Endothelial cell of umbilical vein (primary cell): ENCODE measurements at regions not wholly inside any gene's neighbourhood (a gene's known extent, or its start where the extent isn't known, plus 50 kb on each side); places are given as distances from the start of the nearest gene placed in this dataset.

ENCODE experiments used
- BruUV-seq: library from RNA; stranded (reverse); fragments of 400-500 nt; replicated peaks from 2 replicates; lab custom pipeline; 2021; lab: Mats Ljungman, UMichigan
- CTCF ChIA-PET: fragments of 300-600, 350-600 bp; sonication (Branson Sonifier 250); formaldehyde crosslinking; loops from one replicate; lab custom pipeline; 2021; ENCODE audit warnings: antibody characterized with exemption, inconsistent platforms; lab: Charles Lee
- POLR2A ChIA-PET: fragments of 300-600, 350-600 bp; sonication (Branson Sonifier 250); formaldehyde crosslinking; loops from one replicate; lab custom pipeline; 2021; ENCODE audit warnings: antibody characterized with exemption, inconsistent platforms; lab: Charles Lee
- DNase-seq: peaks from one replicate; pipeline ENCODE4 v3.0.0-alpha.2; 2011; ENCODE audit warnings: low read depth, low spot score
- FAIRE-seq: peaks from 2 replicates; lab custom pipeline; 2011; peaks lifted over from hg19 to GRCh38; lab: Jason Lieb, UNC
- H2AFZ ChIP-seq: 2 replicates; pipeline ENCODE4 v1.6.0; 2012; ENCODE audit warnings: low read depth, low read length, control low read depth, inconsistent platforms
- H3K27ac ChIP-seq: 2 replicates; pipeline ENCODE4 v1.5.1; 2011; ENCODE audit warnings: low read depth, mild to moderate bottlenecking, control low read depth, low read length, moderate library complexity; ENCODE audit not compliant: insufficient read depth
- H3K27me3 ChIP-seq, 2 experiments: 2 replicates each; pipeline versions ENCODE4 v1.6.0 to v1.6.1; 2011; ENCODE audit warnings: low read length in 2 of 2, mixed read lengths in 1 of 2; ENCODE audit not compliant: control insufficient read depth in 2 of 2, insufficient read depth in 2 of 2
- H3K36me3 ChIP-seq, 2 experiments: 2 replicates in 1 of 2; 3 replicates in 1 of 2; pipeline ENCODE4 v1.5.1; 2011; ENCODE audit warnings: low read length in 2 of 2, mild to moderate bottlenecking in 1 of 2, moderate library complexity in 1 of 2; ENCODE audit not compliant: control insufficient read depth in 2 of 2, insufficient read depth in 2 of 2; ENCODE audit errors: extremely low read depth in 1 of 2
- H3K4me1 ChIP-seq: 3 replicates; pipeline ENCODE4 v1.5.1; 2011; ENCODE audit warnings: mild to moderate bottlenecking, low read length; ENCODE audit not compliant: control insufficient read depth, insufficient read depth; ENCODE audit errors: extremely low read depth
- H3K4me2 ChIP-seq: 2 replicates; pipeline ENCODE4 v1.6.1; 2011; ENCODE audit warnings: low read length, control low read depth, mixed read lengths; ENCODE audit not compliant: insufficient read depth
- H3K4me3 ChIP-seq, 3 experiments: fragments of 200-600 bp in 1 of 3; sonication (generic), shearing (Covaris generic) in 1 of 3; replicated peaks in 1 of 3; 2 replicates each; pipeline ENCODE4 v1.5.1; 2011 to 2016; ENCODE audit warnings: control low read depth in 3 of 3, low read length in 3 of 3, mild to moderate bottlenecking in 2 of 3, inconsistent platforms in 1 of 3, low read depth in 1 of 3, moderate library complexity in 1 of 3; ENCODE audit not compliant: insufficient read depth in 1 of 3
- H3K79me2 ChIP-seq: 2 replicates; pipeline ENCODE4 v1.6.0; 2012; ENCODE audit warnings: low read length, inconsistent platforms; ENCODE audit not compliant: control insufficient read depth, insufficient read depth
- H3K9ac ChIP-seq: replicated peaks from 2 replicates; pipeline ENCODE3; 2011; ENCODE audit warnings: low read length, control low read depth; ENCODE audit not compliant: insufficient read depth; ENCODE audit errors: extremely low read depth
- H3K9me1 ChIP-seq: replicated peaks from 3 replicates; pipeline ENCODE4 v1.6.0; 2011; ENCODE audit warnings: mild to moderate bottlenecking, low read length; ENCODE audit not compliant: control insufficient read depth, insufficient read depth; ENCODE audit errors: extremely low read depth
- H3K9me3 ChIP-seq: replicated peaks from 2 replicates; pipeline ENCODE4 v1.5.1; 2012; ENCODE audit warnings: low read length, inconsistent platforms; ENCODE audit not compliant: control insufficient read depth, insufficient read depth
- H4K20me1 ChIP-seq: replicated peaks from 2 replicates; pipeline ENCODE3; 2011; ENCODE audit warnings: mild to moderate bottlenecking, low read length; ENCODE audit not compliant: control insufficient read depth, insufficient read depth; ENCODE audit errors: extremely low read depth
- EZH2 ChIP-seq: IDR thresholded peaks from 2 replicates; pipeline ENCODE4 v1.6.1; 2012; ENCODE audit warnings: borderline replicate concordance, low read depth, mild to moderate bottlenecking, moderate library complexity, low read length, inconsistent platforms; ENCODE audit not compliant: severe bottlenecking
- FOS ChIP-seq: IDR thresholded peaks from 2 replicates; pipeline ENCODE4 v1.6.1; 2011; ENCODE audit warnings: mild to moderate bottlenecking, low read length, moderate library complexity, borderline replicate concordance; ENCODE audit not compliant: insufficient read depth
- GATA2 ChIP-seq: IDR thresholded peaks from 2 replicates; pipeline ENCODE4 v1.7.0; 2011; ENCODE audit warnings: low read depth, mild to moderate bottlenecking, moderate library complexity, mixed read lengths, low read length; ENCODE audit not compliant: insufficient read length, insufficient read depth
- JUN ChIP-seq: IDR thresholded peaks from 2 replicates; pipeline ENCODE4 v1.6.1; 2011; ENCODE audit warnings: borderline replicate concordance, low read depth; ENCODE audit not compliant: insufficient read length, insufficient read depth
- MYC ChIP-seq: IDR thresholded peaks from one replicate; pipeline ENCODE4 v1.6.1; 2011; ENCODE audit warnings: mild to moderate bottlenecking, low read depth, low read length
- POLR2A ChIP-seq: IDR thresholded peaks from 2 replicates; pipeline ENCODE4 v1.6.1; 2012; ENCODE audit warnings: low read depth, mild to moderate bottlenecking, control low read depth, low read length
- POLR2AphosphoS5 ChIP-seq: IDR thresholded peaks from 2 replicates; pipeline ENCODE4 v1.6.1; 2012; ENCODE audit warnings: low read depth, mild to moderate bottlenecking, control low read depth, low read length, moderate library complexity; ENCODE audit not compliant: insufficient read depth
- dilution Hi-C: fragments of 300-500 bp; cut with MboI; formaldehyde crosslinking; loops from one replicate; pipeline ENCODE4 v1.15.0; 2019; ENCODE audit warnings: low sequenced_read_pairs; ENCODE audit not compliant: extremely low pct_ligation_motif_present
- intact Hi-C: fragments of 100-400 bp; cut with micrococcal nuclease; formaldehyde crosslinking; loops from one replicate; pipeline ENCODE4 v1.10.0; 2022
- TF ChIP-seq, protein P1 (sequence below): IDR thresholded peaks from 2 replicates; pipeline ENCODE4 v1.6.1; 2011; ENCODE audit not compliant: insufficient read depth, insufficient read length
- TF ChIP-seq, protein P2 (sequence below), 2 donors: IDR thresholded peaks; 1 replicate in 1 of 2; 2 replicates in 1 of 2; pipeline ENCODE4 v1.5.1; 2011; ENCODE audit warnings: low read length in 2 of 2, mild to moderate bottlenecking in 2 of 2, moderate library complexity in 2 of 2, control low read depth in 1 of 2, inconsistent platforms in 1 of 2, low read depth in 1 of 2; ENCODE audit not compliant: insufficient read depth in 1 of 2; ENCODE audit errors: extremely low read depth in 1 of 2

- Histone ChIP-seq H3K27me3 (peaks cover 0 to 3% of the 10 kb centered on the region in 2 experiments), H3K4me2 (no peak overlapping the region), H3K9me3 (no peaks in the 10 kb centered on the region), H3K9ac (no peak overlapping the region), H3K4me1 (no peaks in the 10 kb centered on the region), H3K36me3 (no peaks in the 10 kb centered on the region), H3K9me1 (no peaks in the 10 kb centered on the region), H4K20me1 (no peaks in the 10 kb centered on the region), H3K4me3 (no peak overlapping the region), H3K27ac (no peak overlapping the region), H2AFZ (no peak overlapping the region), H3K79me2 (no peaks in the 10 kb centered on the region)
- no TSS peak for BruUV-seq
- ChIA-PET POLR2A (no interaction called here), CTCF (interaction anchor here (0.8 to 1.8 kb wide), 2 partner anchors 59 to 60 kb away, joined by 4 read pairs; no protein-coding TSS in a partner anchor)
- TF ChIP-seq POLR2A (no peak), POLR2AphosphoS5 (no peak), JUN (no peak), EZH2 (no peak), GATA2 (no peak), MYC (no peak), FOS (no peak)
- TF ChIP-seq, protein P1, sequence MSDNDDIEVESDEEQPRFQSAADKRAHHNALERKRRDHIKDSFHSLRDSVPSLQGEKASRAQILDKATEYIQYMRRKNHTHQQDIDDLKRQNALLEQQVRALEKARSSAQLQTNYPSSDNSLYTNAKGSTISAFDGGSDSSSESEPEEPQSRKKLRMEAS: no peak
- TF ChIP-seq, protein P2, sequence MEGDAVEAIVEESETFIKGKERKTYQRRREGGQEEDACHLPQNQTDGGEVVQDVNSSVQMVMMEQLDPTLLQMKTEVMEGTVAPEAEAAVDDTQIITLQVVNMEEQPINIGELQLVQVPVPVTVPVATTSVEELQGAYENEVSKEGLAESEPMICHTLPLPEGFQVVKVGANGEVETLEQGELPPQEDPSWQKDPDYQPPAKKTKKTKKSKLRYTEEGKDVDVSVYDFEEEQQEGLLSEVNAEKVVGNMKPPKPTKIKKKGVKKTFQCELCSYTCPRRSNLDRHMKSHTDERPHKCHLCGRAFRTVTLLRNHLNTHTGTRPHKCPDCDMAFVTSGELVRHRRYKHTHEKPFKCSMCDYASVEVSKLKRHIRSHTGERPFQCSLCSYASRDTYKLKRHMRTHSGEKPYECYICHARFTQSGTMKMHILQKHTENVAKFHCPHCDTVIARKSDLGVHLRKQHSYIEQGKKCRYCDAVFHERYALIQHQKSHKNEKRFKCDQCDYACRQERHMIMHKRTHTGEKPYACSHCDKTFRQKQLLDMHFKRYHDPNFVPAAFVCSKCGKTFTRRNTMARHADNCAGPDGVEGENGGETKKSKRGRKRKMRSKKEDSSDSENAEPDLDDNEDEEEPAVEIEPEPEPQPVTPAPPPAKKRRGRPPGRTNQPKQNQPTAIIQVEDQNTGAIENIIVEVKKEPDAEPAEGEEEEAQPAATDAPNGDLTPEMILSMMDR (IDR thresholded peaks at IDR 0.05; ENCODE audit: extremely low read depth in 1 of 2, insufficient read depth in 1 of 2, low read depth in 1 of 2, low read length in 2 of 2): no peak
- intact Hi-C loops: loop anchor here (10.0 kb wide), 1 partner anchor 309 kb away; no protein-coding TSS in a partner anchor
- dilution Hi-C loops: no loop called here
- no peak for FAIRE-seq
- no peak for DNase-seq
These were observed 232.3 kb downstream of the ADGRG6 start for GRCh38 chr6:142534076-142534475.
